C4-2B (cell line): ENCODE measurements at regions not wholly inside any gene's neighbourhood (a gene's known extent, or its start where the extent isn't known, plus 50 kb on each side); places are given as distances from the start of the nearest gene placed in this dataset.

Source experiments
- ZFX ChIP-seq: fragments of 450-650 bp; IDR thresholded peaks from 2 replicates; pipeline ENCODE4 v1.6.1; 2017
- TF ChIP-seq, protein P1 (sequence below): fragments of 450-650 bp; conservative IDR thresholded peaks from 2 replicates; pipeline ENCODE4 v1.5.1; 2017; ENCODE audit warnings: mild to moderate bottlenecking

DNA sequence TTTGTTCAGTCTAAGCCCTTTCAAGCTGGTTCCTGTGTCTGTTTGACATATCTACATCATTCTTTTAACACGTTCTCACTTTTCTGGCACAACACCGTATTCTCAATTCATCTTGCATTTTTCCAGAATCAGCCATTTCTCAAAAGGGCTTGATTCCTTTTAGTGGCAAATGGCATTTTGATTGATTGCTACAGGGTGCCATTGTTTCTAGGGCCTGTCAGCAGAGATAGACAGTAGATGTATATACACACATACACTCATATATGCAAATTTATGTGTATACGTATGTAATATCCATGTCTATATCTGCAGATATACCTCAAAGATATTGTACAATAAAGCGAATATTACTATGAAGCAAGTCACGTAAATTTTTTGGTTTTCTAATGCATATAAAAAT lies 367.9 kb upstream of the TNP1 start:
- TF ChIP-seq, protein P1, sequence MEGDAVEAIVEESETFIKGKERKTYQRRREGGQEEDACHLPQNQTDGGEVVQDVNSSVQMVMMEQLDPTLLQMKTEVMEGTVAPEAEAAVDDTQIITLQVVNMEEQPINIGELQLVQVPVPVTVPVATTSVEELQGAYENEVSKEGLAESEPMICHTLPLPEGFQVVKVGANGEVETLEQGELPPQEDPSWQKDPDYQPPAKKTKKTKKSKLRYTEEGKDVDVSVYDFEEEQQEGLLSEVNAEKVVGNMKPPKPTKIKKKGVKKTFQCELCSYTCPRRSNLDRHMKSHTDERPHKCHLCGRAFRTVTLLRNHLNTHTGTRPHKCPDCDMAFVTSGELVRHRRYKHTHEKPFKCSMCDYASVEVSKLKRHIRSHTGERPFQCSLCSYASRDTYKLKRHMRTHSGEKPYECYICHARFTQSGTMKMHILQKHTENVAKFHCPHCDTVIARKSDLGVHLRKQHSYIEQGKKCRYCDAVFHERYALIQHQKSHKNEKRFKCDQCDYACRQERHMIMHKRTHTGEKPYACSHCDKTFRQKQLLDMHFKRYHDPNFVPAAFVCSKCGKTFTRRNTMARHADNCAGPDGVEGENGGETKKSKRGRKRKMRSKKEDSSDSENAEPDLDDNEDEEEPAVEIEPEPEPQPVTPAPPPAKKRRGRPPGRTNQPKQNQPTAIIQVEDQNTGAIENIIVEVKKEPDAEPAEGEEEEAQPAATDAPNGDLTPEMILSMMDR = no peak
- TF ChIP-seq ZFX = no peak
